Caco-2 (cell line): ENCODE measurements at regions not wholly inside any gene's neighbourhood (a gene's known extent, or its start where the extent isn't known, plus 50 kb on each side); places are given as distances from the start of the nearest gene placed in this dataset.

ENCODE experiments used
- BruUV-seq: library from RNA; stranded (reverse); fragments of 400-500 nt; replicated peaks from 2 replicates; lab custom pipeline; 2021; lab: Mats Ljungman, UMichigan
- CTCF ChIA-PET: fragments of 300-600 bp; sonication (Branson Sonifier 250); formaldehyde crosslinking; loops from one replicate; lab custom pipeline; 2022; ENCODE audit warnings: antibody characterized with exemption; lab: Charles Lee
- POLR2A ChIA-PET: fragments of 300-600 bp; sonication (Branson Sonifier 250); formaldehyde crosslinking; loops from one replicate; lab custom pipeline; 2022; ENCODE audit warnings: antibody characterized with exemption; lab: Charles Lee
- DNase-seq, 2 experiments: peaks; one replicate each; pipeline versions ENCODE4 v3.0.0 to v3.0.0-alpha.2; 2020 to 2022
- H3K27me3 ChIP-seq: replicated peaks from 2 replicates; pipeline ENCODE4 v1.6.0; 2011; ENCODE audit warnings: low read length; ENCODE audit not compliant: control insufficient read depth, insufficient read depth
- H3K36me3 ChIP-seq: 2 replicates; pipeline ENCODE4 v1.5.1; 2011; ENCODE audit warnings: low read length; ENCODE audit not compliant: control insufficient read depth, insufficient read depth
- H3K4me1 ChIP-seq: fragments of 250-450 bp; sonication (Bioruptor Pico); 2 replicates; pipeline ENCODE4 v1.5.1; 2020; ENCODE audit warnings: mild to moderate bottlenecking
- H3K4me3 ChIP-seq: 2 replicates; pipeline ENCODE4 v1.5.1; 2011; ENCODE audit warnings: low read depth, mild to moderate bottlenecking, control low read depth, low read length
- H3K9me3 ChIP-seq: fragments of 250-450 bp; sonication (Bioruptor Pico); 2 replicates; pipeline ENCODE4 v1.5.1; 2020; ENCODE audit warnings: mild to moderate bottlenecking, moderate library complexity
- H3K27ac Mint-ChIP-seq: one replicate; pipeline ENCODE4 v1.8.0; 2022; ENCODE audit warnings: mixed read lengths; ENCODE audit not compliant: unreplicated experiment
- H3K27me3 Mint-ChIP-seq: one replicate; pipeline ENCODE4 v1.8.0; 2022; ENCODE audit warnings: mixed read lengths; ENCODE audit not compliant: insufficient read depth, unreplicated experiment
- H3K36me3 Mint-ChIP-seq: one replicate; pipeline ENCODE4 v1.8.0; 2022; ENCODE audit warnings: mild to moderate bottlenecking, mixed read lengths; ENCODE audit not compliant: insufficient read depth, unreplicated experiment
- H3K4me1 Mint-ChIP-seq: one replicate; pipeline ENCODE4 v1.8.0; 2022; ENCODE audit warnings: low read depth, mixed read lengths; ENCODE audit not compliant: unreplicated experiment
- H3K4me3 Mint-ChIP-seq: one replicate; pipeline ENCODE4 v1.8.0; 2022; ENCODE audit warnings: mild to moderate bottlenecking, moderate library complexity, mixed read lengths; ENCODE audit not compliant: unreplicated experiment
- H3K9me3 Mint-ChIP-seq: one replicate; pipeline ENCODE4 v1.8.0; 2022; ENCODE audit warnings: mixed read lengths; ENCODE audit not compliant: unreplicated experiment
- CTCF ChIP-seq, 2 experiments: fragments of 200-600 bp in 1 of 2; IDR thresholded peaks; 1 replicate in 1 of 2; 2 replicates in 1 of 2; pipeline versions ENCODE4 v1.5.1 to v1.8.0; 2011 to 2022; ENCODE audit warnings: antibody characterized with exemption in 1 of 2, control low read depth in 1 of 2, inconsistent platforms in 1 of 2, low read depth in 1 of 2, low read length in 1 of 2, mild to moderate bottlenecking in 1 of 2, moderate library complexity in 1 of 2; ENCODE audit not compliant: insufficient read depth in 1 of 2, severe bottlenecking in 1 of 2, unreplicated experiment in 1 of 2
- intact Hi-C: fragments of 100-400 bp; cut with micrococcal nuclease; formaldehyde crosslinking; loops from one replicate; pipeline ENCODE4 v1.10.0; 2022; ENCODE audit not compliant: unreplicated experiment

DNA sequence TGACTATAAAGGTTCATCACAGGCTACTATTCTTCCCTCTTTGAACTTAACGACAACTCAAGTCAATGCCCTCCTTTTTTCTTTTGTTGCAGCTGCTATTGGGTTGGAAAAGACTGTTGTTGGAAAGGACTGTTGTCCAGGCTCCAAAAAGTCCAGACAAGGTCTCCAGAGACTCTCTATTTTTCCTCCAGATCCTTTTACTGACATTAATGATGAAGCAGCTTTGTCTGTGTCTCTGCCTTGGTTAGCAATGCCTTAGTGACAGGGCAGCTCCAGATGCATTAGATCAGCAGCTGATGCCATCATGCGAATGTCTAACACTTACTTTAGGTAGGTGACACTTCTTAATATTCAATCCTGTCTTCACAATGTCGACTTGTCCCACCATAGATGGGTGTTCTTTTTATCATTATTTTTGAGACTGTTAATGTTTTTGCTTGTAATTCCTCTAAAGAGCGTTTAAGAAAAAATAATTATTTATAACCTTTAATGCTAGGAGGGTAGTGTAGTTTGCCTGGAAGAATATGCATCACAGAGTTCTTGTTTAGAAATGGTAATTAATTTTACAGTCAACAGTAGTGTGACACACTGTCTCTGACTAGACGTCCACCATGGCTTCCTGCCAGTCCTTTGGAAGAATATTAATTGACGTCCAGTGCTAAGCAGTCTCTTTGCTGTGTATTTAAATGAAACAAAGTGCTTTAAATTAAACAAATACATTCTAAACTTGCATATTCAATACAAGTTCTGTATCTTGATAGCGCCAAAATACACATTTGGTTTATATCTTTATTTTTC is 492.2 kb downstream of the NR2F1-AS1 start:
- no peak for DNase-seq
- Histone ChIP-seq H3K4me1 (peaks cover 4% of the 10 kb centered on the region; the same call in 1 of the 2 replicates), H3K27me3 (no peaks in the 10 kb centered on the region), H3K9me3 (no peaks in the 10 kb centered on the region; the same call in 1 of the 2 replicates), H3K36me3 (no peaks in the 10 kb centered on the region), H3K4me3 (no peak overlapping the region)
- Mint-ChIP-seq H3K36me3 (no peaks in the 10 kb centered on the region), H3K27me3 (no peaks in the 10 kb centered on the region), H3K9me3 (no peaks in the 10 kb centered on the region), H3K4me1 (no peaks in the 10 kb centered on the region), H3K27ac (no peak overlapping the region), H3K4me3 (no peak overlapping the region)
- CTCF ChIA-PET: no interaction called here
- no peak for TF ChIP-seq CTCF (IDR thresholded peaks at IDR 0.05; ENCODE audit: insufficient read depth in 1 of 2, low read depth in 1 of 2, low read length in 1 of 2, severe bottlenecking in 1 of 2, unreplicated experiment in 1 of 2)
- POLR2A ChIA-PET: no interaction called here
- intact Hi-C loops: no loop called here
- BruUV-seq: no TSS peak

GRCh38 chr5:93087326-93087725 is 493.7 kb downstream of the NR2F1-AS1 start:
- Histone ChIP-seq H3K36me3 (no peaks in the 10 kb centered on the region), H3K9me3 (no peaks in the 10 kb centered on the region; the same call in 1 of the 2 replicates), H3K4me3 (no peak overlapping the region), H3K27me3 (no peaks in the 10 kb centered on the region), H3K4me1 (peaks cover 4% of the 10 kb centered on the region; the same call in 1 of the 2 replicates)
- Mint-ChIP-seq H3K9me3 (no peaks in the 10 kb centered on the region), H3K4me1 (no peaks in the 10 kb centered on the region), H3K36me3 (no peaks in the 10 kb centered on the region), H3K4me3 (no peak overlapping the region), H3K27me3 (no peaks in the 10 kb centered on the region), H3K27ac (no peak overlapping the region)
- TF ChIP-seq CTCF (IDR thresholded peaks at IDR 0.05; ENCODE audit: insufficient read depth in 1 of 2, low read depth in 1 of 2, low read length in 1 of 2, severe bottlenecking in 1 of 2, unreplicated experiment in 1 of 2): no peak
- no peak for DNase-seq
- BruUV-seq: no TSS peak
- intact Hi-C loops: no loop called here
- ChIA-PET CTCF (no interaction called here), POLR2A (no interaction called here)

DNA sequence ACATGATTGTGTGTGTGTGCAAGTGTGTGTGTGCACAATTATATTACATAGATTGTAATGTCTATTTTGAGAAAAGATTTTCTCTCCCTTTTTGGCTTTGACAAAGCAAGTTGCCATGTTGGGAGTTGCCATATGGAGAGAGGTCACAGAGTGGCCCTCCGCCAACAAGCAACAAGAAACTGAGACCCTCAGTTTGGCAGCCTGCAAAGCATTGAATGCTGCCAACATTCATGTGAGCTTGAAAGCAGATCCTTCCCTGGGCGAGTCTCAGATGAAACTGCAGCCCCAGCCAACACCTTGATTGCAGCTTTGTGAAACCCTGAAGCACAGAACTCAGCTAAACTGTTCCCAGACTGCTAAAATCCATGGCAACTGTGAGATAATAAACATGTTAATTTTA is 498.0 kb downstream of the NR2F1-AS1 start:
- Histone ChIP-seq H3K36me3 (no peaks in the 10 kb centered on the region), H3K4me1 (peaks cover 8% of the 10 kb centered on the region; the same call in 1 of the 2 replicates), H3K27me3 (no peaks in the 10 kb centered on the region), H3K4me3 (no peak overlapping the region), H3K9me3 (no peaks in the 10 kb centered on the region; the same call in 1 of the 2 replicates)
- H3K27ac Mint-ChIP-seq: no peak overlapping the region
- no peak for TF ChIP-seq CTCF (IDR thresholded peaks at IDR 0.05; ENCODE audit: insufficient read depth in 1 of 2, low read depth in 1 of 2, low read length in 1 of 2, severe bottlenecking in 1 of 2, unreplicated experiment in 1 of 2)
- POLR2A ChIA-PET: no interaction called here
- BruUV-seq: no TSS peak
- CTCF ChIA-PET: no interaction called here
- H3K4me3 Mint-ChIP-seq: no peak overlapping the region
- intact Hi-C loops: no loop called here
- DNase-seq: no peak
- no peaks in the 10 kb centered on the region for H3K27me3 Mint-ChIP-seq
- H3K4me1 Mint-ChIP-seq: peaks cover 7% of the 10 kb centered on the region
- no peaks in the 10 kb centered on the region for H3K36me3 Mint-ChIP-seq
- H3K9me3 Mint-ChIP-seq: no peaks in the 10 kb centered on the region
